ENCODE measurements at regions not wholly inside any gene's neighbourhood (a gene's known extent, or its start where the extent isn't known, plus 50 kb on each side); places are given as distances from the start of the nearest gene placed in this dataset.
"Not testable (repeated sequence)": the region's sequence is repeated elsewhere in the genome, so short reads cannot be mapped to it uniquely, and the experiment has no call there.

GRCh38 chr7:94307399-94308048 is 87.2 kb upstream of the COL1A2 start:
- CTCF ChIA-PET = no interaction called here
- ATAC-seq = no peak

GRCh38 chr7:94311515-94311914 is 83.2 kb upstream of the COL1A2 start:
- Mint-ChIP-seq H3K27ac (no peak overlapping the region), H3K4me3 (no peak overlapping the region), H3K36me3 (no peaks in the 10 kb centered on the region), H3K27me3 (peaks cover 3% of the 10 kb centered on the region), H3K4me1 (no peaks in the 10 kb centered on the region), H3K9me3 (ENCODE audit: low read depth) (no peaks in the 10 kb centered on the region)
- ATAC-seq (no peak), DNase-seq (no peak)
- CTCF ChIA-PET = no interaction called here

More at GRCh38 chr7:94307399-94308048, 87.2 kb upstream of the COL1A2 start:
- DNase-seq = no peak
- Mint-ChIP-seq H3K27ac (no peak overlapping the region), H3K27me3 (no peaks in the 10 kb centered on the region), H3K4me3 (no peak overlapping the region), H3K9me3 (ENCODE audit: low read depth) (no peaks in the 10 kb centered on the region), H3K36me3 (no peaks in the 10 kb centered on the region), H3K4me1 (no peaks in the 10 kb centered on the region)

DNA sequence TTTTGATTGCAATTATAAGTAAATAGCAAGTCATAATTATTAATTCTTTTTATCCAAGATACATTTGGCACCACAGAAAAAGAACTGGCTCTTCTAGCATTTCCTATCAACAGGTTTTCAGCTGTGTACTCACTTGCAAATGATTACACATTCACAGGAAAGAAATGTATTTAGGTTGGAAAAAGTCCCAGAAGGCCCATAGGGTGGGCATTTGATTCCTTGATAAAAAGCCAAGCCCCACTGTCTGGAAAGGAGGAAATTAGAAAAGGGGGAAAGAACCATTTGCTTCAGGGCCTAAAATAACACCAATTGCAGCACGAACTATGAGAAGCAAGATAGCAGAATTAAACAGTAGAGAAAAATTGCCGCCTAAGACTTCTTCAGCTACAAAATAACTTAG is 80.8 kb upstream of the COL1A2 start:
- Mint-ChIP-seq H3K4me3 (no peak overlapping the region), H3K9me3 (ENCODE audit: low read depth) (no peaks in the 10 kb centered on the region), H3K27ac (no peak overlapping the region), H3K4me1 (no peaks in the 10 kb centered on the region), H3K36me3 (no peaks in the 10 kb centered on the region), H3K27me3 (peaks cover 3% of the 10 kb centered on the region)
- DNase-seq = no peak
- no peak for ATAC-seq
- CTCF ChIA-PET = no interaction called here

- Mint-ChIP-seq H3K27ac (no peak overlapping the region), H3K4me3 (no peak overlapping the region), H3K27me3 (peaks cover 3% of the 10 kb centered on the region), H3K9me3 (ENCODE audit: low read depth) (no peaks in the 10 kb centered on the region), H3K4me1 (no peaks in the 10 kb centered on the region), H3K36me3 (no peaks in the 10 kb centered on the region)
- DNase-seq (no peak), ATAC-seq (no peak)
- CTCF ChIA-PET = no interaction called here
Observed at GRCh38 chr7:94314413-94315410, 80.0 kb upstream of the COL1A2 start.

DNA sequence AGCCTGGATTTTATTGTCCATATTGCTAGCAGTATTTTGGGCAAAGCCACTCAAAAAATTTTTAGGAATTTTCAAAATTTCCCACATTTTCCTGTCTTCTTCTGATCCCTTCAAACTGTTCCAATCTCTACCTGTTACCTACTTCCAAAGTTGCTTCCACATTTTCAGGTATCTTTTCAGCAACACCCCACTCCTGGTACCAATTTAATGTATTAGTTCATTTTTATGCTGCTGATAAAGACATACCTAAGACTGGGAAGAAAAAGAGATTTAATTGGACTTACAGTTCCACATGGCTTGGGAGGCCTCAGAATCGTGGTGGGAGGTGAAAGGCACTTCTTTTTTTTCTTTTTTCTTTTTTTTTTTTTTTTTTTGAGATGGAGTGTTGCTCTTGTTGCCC is 73.6 kb upstream of the COL1A2 start:
- DNase-seq; H3K27me3 Mint-ChIP-seq; H3K9me3 Mint-ChIP-seq (ENCODE audit: low read depth); H3K27ac Mint-ChIP-seq; ATAC-seq; H3K36me3 Mint-ChIP-seq; H3K4me3 Mint-ChIP-seq; CTCF ChIA-PET; H3K4me1 Mint-ChIP-seq: not testable (repeated sequence)

DNA sequence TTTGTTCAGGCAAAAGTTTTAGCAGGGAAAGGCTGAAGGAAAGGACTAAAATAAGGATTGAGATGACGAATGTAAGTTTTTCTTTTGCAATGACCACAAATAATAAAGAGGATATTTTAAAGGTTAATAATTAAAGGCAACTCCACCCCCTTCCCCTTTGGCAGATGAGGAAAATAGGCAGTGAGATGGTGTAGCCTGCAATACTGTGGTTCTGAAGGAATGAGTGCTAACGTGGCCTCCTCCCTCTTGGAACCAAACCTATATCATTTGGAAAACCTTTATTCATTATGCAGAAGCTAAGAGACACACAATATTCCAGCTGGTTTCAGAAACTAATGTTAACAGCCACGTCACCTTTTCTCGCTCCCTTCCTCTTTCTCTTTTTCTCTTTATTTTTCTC is 70.9 kb upstream of the COL1A2 start:
- H3K4me1 Mint-ChIP-seq = no peaks in the 10 kb centered on the region
- ATAC-seq = no peak
- H3K27me3 Mint-ChIP-seq = no peaks in the 10 kb centered on the region

DNA sequence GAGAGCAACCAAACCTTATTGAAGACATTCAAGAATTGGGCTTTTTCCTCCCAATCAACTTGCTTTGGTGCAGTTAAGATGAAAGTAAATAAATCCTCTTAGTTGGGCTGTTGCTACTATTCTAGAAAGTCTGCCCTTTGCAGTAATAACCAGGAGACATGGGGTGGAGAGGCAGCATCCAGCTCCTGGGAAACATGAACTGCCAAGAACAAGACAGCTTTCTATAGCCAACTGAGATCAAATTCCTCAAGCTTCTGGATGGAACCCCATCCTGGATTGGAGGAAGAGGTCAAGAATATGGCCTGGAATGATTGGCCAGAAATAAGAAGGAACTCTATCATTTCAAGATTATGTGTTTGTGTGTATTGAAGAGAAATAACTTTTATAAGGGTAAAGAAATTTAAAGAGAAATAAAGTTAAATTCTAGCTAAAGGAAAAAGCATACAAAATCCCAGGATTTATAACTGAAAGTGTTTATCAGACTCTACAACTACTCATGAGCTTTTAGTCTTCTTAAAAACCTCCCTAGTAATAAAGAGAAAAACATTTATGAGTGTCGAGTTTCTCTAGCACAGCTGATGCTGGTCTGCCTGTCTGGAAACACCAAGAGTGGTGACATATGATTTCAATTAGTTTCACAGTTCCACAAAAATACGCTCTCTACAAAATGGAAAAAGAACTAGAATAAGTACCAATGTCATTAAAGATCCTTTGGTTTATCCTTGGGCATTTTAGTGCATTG is 70.1 kb upstream of the COL1A2 start:
- Mint-ChIP-seq H3K36me3 (no peaks in the 10 kb centered on the region), H3K27me3 (no peaks in the 10 kb centered on the region), H3K4me1 (no peaks in the 10 kb centered on the region), H3K27ac (no peak overlapping the region), H3K4me3 (no peak overlapping the region), H3K9me3 (ENCODE audit: low read depth) (peaks cover 6% of the 10 kb centered on the region)
- CTCF ChIA-PET = no interaction called here
- ATAC-seq (no peak), DNase-seq (no peak)

More for the DNA sequence above, 70.9 kb upstream of the COL1A2 start:
- Mint-ChIP-seq H3K36me3 (no peaks in the 10 kb centered on the region), H3K4me3 (no peak overlapping the region), H3K9me3 (ENCODE audit: low read depth) (peaks cover 6% of the 10 kb centered on the region), H3K27ac (no peak overlapping the region)
- CTCF ChIA-PET = no interaction called here
- no peak for DNase-seq

GRCh38 chr7:94325122-94325475 is 69.6 kb upstream of the COL1A2 start:
- H3K9me3 Mint-ChIP-seq (ENCODE audit: low read depth) = peaks cover 6% of the 10 kb centered on the region
- DNase-seq = no peak
- no peak overlapping the region for H3K27ac Mint-ChIP-seq
- H3K27me3 Mint-ChIP-seq = no peaks in the 10 kb centered on the region
- no peak for ATAC-seq
- CTCF ChIA-PET = no interaction called here
- H3K36me3 Mint-ChIP-seq = no peaks in the 10 kb centered on the region
- H3K4me3 Mint-ChIP-seq = no peak overlapping the region
- no peaks in the 10 kb centered on the region for H3K4me1 Mint-ChIP-seq

DNA sequence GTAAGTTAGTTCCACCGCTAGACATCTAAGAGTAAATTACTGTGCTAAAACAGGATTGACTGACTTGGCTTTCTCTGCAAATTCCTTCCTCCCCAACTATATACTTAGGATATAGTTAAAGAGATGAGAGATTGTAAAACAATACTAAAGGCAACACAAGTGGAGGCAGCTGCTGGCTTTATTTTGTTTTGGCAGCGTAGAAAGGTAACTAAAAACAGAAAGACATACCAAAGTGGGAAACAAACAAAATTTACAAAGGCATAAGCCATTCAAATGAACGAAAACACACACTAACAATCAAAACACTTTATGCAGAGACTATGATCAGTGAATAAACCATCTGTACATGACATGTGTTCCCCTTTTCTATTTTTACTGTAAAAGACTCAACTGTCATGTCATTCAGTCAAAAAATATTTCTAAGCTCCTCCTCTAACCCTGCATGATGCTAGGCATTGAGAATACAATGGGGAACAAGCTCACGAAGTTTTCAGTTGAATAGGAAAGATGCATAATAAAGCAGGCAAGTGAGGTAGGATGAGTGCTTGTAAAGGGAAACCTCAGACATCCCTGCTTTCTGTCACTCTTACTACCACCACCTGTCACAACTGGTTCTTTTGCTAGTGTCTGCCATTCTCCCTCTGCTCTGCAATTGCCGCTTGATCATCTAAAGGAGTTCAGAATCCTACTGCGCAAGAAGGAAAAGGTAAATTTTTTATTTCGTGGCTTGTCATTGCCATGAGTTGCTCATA is 64.2 kb upstream of the COL1A2 start:
- Mint-ChIP-seq H3K36me3 (no peaks in the 10 kb centered on the region), H3K4me3 (no peak overlapping the region), H3K9me3 (ENCODE audit: low read depth) (no peaks in the 10 kb centered on the region), H3K4me1 (no peaks in the 10 kb centered on the region), H3K27ac (no peak overlapping the region), H3K27me3 (peaks cover 4% of the 10 kb centered on the region)
- ATAC-seq (no peak), DNase-seq (no peak)
- CTCF ChIA-PET = no interaction called here

GRCh38 chr7:94332571-94332970 is 62.1 kb upstream of the COL1A2 start:
- ATAC-seq (no peak), DNase-seq (no peak)
- Mint-ChIP-seq H3K9me3 (ENCODE audit: low read depth) (no peaks in the 10 kb centered on the region), H3K27ac (no peak overlapping the region), H3K4me1 (no peaks in the 10 kb centered on the region), H3K36me3 (no peaks in the 10 kb centered on the region), H3K4me3 (no peak overlapping the region), H3K27me3 (peaks cover 4% of the 10 kb centered on the region)
- CTCF ChIA-PET = no interaction called here

GRCh38 chr7:94333810-94334209 is 60.9 kb upstream of the COL1A2 start:
- Mint-ChIP-seq H3K36me3 (no peaks in the 10 kb centered on the region), H3K9me3 (ENCODE audit: low read depth) (no peaks in the 10 kb centered on the region), H3K4me3 (no peak overlapping the region), H3K27me3 (peaks cover 4% of the 10 kb centered on the region), H3K4me1 (no peaks in the 10 kb centered on the region), H3K27ac (no peak overlapping the region)
- CTCF ChIA-PET = no interaction called here
- DNase-seq = no peak
- ATAC-seq = no peak

DNA sequence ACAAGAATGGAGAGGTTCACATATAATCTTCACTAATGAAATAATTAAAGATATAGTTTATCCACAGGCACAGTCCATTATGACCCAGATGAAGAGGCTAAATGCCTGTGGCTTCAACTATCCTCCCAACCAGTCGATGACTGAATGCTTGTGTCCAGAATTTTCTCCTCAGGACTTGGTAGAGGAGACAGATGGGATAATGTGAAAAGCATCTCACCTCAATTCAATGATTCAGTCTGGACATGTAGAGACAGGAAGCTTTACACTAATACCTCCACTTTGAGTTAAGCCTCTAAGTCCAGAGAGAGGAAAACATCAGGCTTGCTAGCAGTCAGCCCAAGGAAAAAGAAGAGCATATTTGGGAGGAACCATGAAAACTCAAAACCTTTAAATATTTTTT is 59.1 kb upstream of the COL1A2 start:
- H3K9me3 Mint-ChIP-seq (ENCODE audit: low read depth) = no peaks in the 10 kb centered on the region
- DNase-seq = no peak
- no peaks in the 10 kb centered on the region for H3K4me1 Mint-ChIP-seq
- ATAC-seq = no peak
- no peak overlapping the region for H3K27ac Mint-ChIP-seq
- no peaks in the 10 kb centered on the region for H3K36me3 Mint-ChIP-seq
- CTCF ChIA-PET = no interaction called here
- H3K4me3 Mint-ChIP-seq = no peak overlapping the region
- H3K27me3 Mint-ChIP-seq = peaks cover 4% of the 10 kb centered on the region

DNA sequence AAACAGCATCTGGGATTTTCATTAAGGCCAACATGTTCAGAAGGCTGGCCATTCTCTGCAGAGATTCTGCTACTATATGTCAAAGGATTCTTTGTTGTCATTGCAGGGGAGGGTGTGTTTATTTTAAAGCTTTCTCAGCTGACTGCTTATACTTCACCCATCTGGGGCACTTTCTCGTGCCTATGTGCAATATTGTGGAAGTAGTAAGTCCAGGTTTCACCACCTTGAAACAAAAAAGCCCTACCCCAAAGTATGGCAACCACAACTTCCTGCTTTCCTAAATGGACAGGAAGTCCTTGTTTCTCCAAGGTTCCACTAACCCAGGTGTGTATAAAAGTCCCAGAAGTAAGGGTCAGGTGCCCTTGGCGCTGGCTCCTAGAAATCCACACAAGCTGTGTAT is 58.7 kb upstream of the COL1A2 start:
- Mint-ChIP-seq H3K27me3 (peaks cover 4% of the 10 kb centered on the region), H3K4me1 (no peaks in the 10 kb centered on the region), H3K36me3 (no peaks in the 10 kb centered on the region), H3K9me3 (ENCODE audit: low read depth) (no peaks in the 10 kb centered on the region), H3K27ac (no peak overlapping the region), H3K4me3 (no peak overlapping the region)
- DNase-seq (no peak), ATAC-seq (no peak)
- CTCF ChIA-PET = no interaction called here

All from activated CD8-positive, alpha-beta memory T cell treated with anti-CD3 and anti-CD28 coated beads, Interleukin-2, amount 10 ng/mL, durations not matched to agents 7 days and 5 days (primary cell).